ENCODE measurements at regions not wholly inside any gene's neighbourhood (a gene's known extent, or its start where the extent isn't known, plus 50 kb on each side); places are given as distances from the start of the nearest gene placed in this dataset.

- H3K4me3 ChIP-seq (ENCODE audit: low read depth, low read length) = no peak overlapping the region
- TF ChIP-seq CTCF (IDR thresholded peaks at IDR 0.05; ENCODE audit: borderline replicate concordance, insufficient read depth, low read depth, low read length) = no peak
Measured at GRCh38 chr4:107212565-107212964, 176.5 kb upstream of the DKK2 start.

GRCh38 chr4:107210450-107211239 lies 174.5 kb upstream of the DKK2 start:
- H3K4me3 ChIP-seq (ENCODE audit: low read depth, low read length) = no peak overlapping the region
- TF ChIP-seq CTCF (IDR thresholded peaks at IDR 0.05; ENCODE audit: borderline replicate concordance, insufficient read depth, low read depth, low read length) = no peak

- no peak overlapping the region for H3K4me3 ChIP-seq (ENCODE audit: low read depth, low read length)
- TF ChIP-seq CTCF (IDR thresholded peaks at IDR 0.05; ENCODE audit: borderline replicate concordance, insufficient read depth, low read depth, low read length) = no peak
Measured at GRCh38 chr4:107203733-107204132, 167.6 kb upstream of the DKK2 start.

GRCh38 chr4:107202744-107203143 lies 166.6 kb upstream of the DKK2 start:
- no peak overlapping the region for H3K4me3 ChIP-seq (ENCODE audit: low read depth, low read length)
- TF ChIP-seq CTCF (IDR thresholded peaks at IDR 0.05; ENCODE audit: borderline replicate concordance, insufficient read depth, low read depth, low read length) = no peak

GRCh38 chr4:107197121-107197520 lies 161.0 kb upstream of the DKK2 start:
- TF ChIP-seq CTCF (IDR thresholded peaks at IDR 0.05; ENCODE audit: borderline replicate concordance, insufficient read depth, low read depth, low read length) = no peak
- no peak overlapping the region for H3K4me3 ChIP-seq (ENCODE audit: low read depth, low read length)

GRCh38 chr4:107196312-107196711 lies 160.2 kb upstream of the DKK2 start:
- no peak overlapping the region for H3K4me3 ChIP-seq (ENCODE audit: low read depth, low read length)
- no peak for TF ChIP-seq CTCF (IDR thresholded peaks at IDR 0.05; ENCODE audit: borderline replicate concordance, insufficient read depth, low read depth, low read length)

- no peak for TF ChIP-seq CTCF (IDR thresholded peaks at IDR 0.05; ENCODE audit: borderline replicate concordance, insufficient read depth, low read depth, low read length)
Measured at GRCh38 chr4:107194005-107194404, 157.9 kb upstream of the DKK2 start.

More at GRCh38 chr4:107194005-107194404, 157.9 kb upstream of the DKK2 start:
- H3K4me3 ChIP-seq (ENCODE audit: low read depth, low read length) = no peak overlapping the region

All from GM12875 (cell line).